HUES6 (cell line): ENCODE measurements at regions not wholly inside any gene's neighbourhood (a gene's known extent, or its start where the extent isn't known, plus 50 kb on each side); places are given as distances from the start of the nearest gene placed in this dataset.

Experiments used
- H3K27ac ChIP-seq: 2 replicates; pipeline ENCODE4 v1.7.0; 2013; ENCODE audit warnings: low read depth, mild to moderate bottlenecking, low read length, inconsistent platforms
- H3K27me3 ChIP-seq: 2 replicates; pipeline ENCODE4 v1.6.1; 2013; ENCODE audit warnings: low read length; ENCODE audit not compliant: control insufficient read depth, insufficient read depth
- H3K36me3 ChIP-seq: 2 replicates; pipeline ENCODE4 v1.6.1; 2013; ENCODE audit warnings: low read length; ENCODE audit not compliant: control insufficient read depth, insufficient read depth
- H3K4me1 ChIP-seq: 2 replicates; pipeline ENCODE4 v1.6.1; 2013; ENCODE audit warnings: low read length; ENCODE audit not compliant: control insufficient read depth, insufficient read depth
- H3K4me3 ChIP-seq: 2 replicates; pipeline ENCODE4 v1.5.1; 2013; ENCODE audit warnings: low read depth, low read length
- H3K9ac ChIP-seq: one replicate; pipeline ENCODE4 v1.6.1; 2013; ENCODE audit warnings: mild to moderate bottlenecking, low read length
- H3K9me3 ChIP-seq: 2 replicates; pipeline ENCODE4 v1.6.1; 2013; ENCODE audit warnings: low read depth, low read length; ENCODE audit not compliant: control insufficient read depth, insufficient read depth

DNA sequence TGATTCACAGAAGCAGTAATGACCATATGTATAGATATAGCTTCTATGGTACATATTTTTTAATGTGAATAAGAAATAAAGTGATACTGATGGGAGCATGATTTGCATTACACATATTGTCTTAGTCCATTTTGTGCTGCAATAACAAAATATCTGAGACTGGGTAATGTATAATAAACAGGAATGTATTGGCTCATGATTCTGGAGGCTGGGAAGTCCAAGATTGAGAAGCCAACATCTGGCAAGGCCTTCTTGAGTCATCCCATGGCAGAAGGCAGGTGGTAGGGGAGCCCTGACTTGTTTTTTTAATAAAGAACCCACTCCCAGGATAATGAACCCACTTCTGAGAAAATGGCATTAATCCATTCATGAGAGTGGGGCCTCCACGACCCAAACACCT lies 185.6 kb upstream of the RREB1 start:
- no peak overlapping the region for H3K27ac ChIP-seq
- no peaks in the 10 kb centered on the region for H3K27me3 ChIP-seq
- H3K9me3 ChIP-seq = 0 out of 2 replicates have a peak, but pooled peaks cover 3% of the 10 kb centered on the region
- H3K36me3 ChIP-seq = no peaks in the 10 kb centered on the region
- H3K9ac ChIP-seq = no peak overlapping the region
- no peaks in the 10 kb centered on the region for H3K4me1 ChIP-seq
- no peak overlapping the region for H3K4me3 ChIP-seq

DNA sequence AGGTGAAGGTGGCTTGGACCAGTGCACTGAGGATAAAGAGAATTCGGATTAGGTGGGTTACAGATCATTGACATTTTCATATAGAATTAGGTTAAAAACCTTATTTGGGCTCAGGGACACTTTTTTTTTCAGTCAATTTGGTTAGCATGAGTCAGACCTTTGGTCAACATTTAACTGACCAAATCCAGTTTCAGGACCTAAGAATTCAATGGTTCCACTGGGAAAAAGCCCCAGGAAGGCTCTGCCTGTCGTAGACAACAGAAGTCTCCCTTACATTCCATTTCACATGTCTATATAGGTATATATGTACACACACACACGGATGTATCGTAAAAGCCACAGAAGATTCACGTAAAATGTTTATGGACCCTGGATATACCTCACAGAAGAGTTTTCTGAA lies 184.2 kb upstream of the RREB1 start:
- Histone ChIP-seq H3K9ac (no peak overlapping the region), H3K9me3 (0 out of 2 replicates have a peak, but pooled peaks cover 3% of the 10 kb centered on the region), H3K36me3 (no peaks in the 10 kb centered on the region), H3K27ac (no peak overlapping the region), H3K4me1 (peaks cover 7% of the 10 kb centered on the region; the same call in 1 of the 2 replicates), H3K4me3 (no peak overlapping the region), H3K27me3 (no peaks in the 10 kb centered on the region)

DNA sequence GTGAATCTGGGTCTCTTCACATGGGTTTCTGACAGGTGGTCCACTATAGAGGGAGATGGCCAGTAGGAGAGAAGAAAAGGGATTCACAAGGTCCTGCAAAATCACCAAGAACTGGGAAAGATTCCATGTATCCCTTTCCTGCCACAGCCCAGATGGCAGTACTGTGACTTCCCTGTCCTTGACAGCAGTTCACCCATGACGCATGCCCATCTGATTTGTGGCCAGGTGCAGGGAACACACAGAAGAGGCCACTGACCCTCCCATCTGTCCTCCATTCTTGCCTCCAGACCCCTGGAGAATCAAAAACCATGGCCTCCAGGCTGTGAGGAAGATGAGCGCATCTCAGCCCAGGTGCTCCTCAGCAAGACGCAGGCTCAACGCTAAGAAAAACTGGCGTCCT lies 183.1 kb upstream of the RREB1 start:
- H3K9me3 ChIP-seq = 0 out of 2 replicates have a peak, but pooled peaks cover 3% of the 10 kb centered on the region
- no peaks in the 10 kb centered on the region for H3K36me3 ChIP-seq
- H3K27ac ChIP-seq = no peak overlapping the region
- no peaks in the 10 kb centered on the region for H3K27me3 ChIP-seq
- H3K4me3 ChIP-seq = no peak overlapping the region
- H3K4me1 ChIP-seq = peaks cover 7% of the 10 kb centered on the region; the same call in 1 of the 2 replicates
- H3K9ac ChIP-seq = no peak overlapping the region

DNA sequence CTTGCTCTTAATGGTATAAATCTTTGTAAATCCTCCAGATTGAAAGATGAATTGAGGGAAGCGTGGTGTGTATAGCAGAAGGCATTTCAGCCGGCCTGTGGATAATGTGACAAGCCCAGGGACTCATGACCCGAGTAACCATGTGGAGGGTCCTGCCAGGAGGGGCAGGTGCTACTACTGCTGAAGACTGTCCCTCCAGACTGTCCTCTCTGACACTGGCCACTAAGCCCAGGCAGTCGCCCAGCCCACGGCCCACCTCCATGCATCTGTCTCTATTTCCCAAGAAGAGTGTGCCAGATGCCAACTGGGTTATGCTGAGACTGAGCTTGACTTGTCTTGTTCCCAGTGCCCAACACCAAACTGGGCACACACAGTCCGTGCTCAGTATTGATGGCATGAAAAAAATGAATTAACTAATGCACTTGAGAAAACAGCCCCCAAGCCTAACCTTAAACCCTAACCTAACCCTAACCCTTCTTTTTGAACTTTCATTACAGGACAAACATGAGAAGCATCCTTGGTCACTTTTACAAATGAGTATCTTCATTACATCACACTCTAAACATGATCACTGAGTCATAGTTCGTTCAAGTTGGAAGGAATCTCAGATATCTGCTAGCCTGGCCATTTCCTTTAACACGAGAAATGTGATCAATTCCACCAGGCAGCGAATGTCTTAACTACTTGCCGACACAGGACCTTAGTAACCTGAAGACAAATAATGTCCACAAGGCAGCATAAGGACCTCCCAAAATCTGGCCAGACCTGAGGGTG lies 182.2 kb upstream of the RREB1 start:
- Histone ChIP-seq H3K9me3 (0 out of 2 replicates have a peak, but pooled peaks cover 3% of the 10 kb centered on the region), H3K27me3 (no peaks in the 10 kb centered on the region), H3K27ac (no peak overlapping the region), H3K36me3 (no peaks in the 10 kb centered on the region), H3K9ac (no peak overlapping the region), H3K4me1 (peaks cover 7% of the 10 kb centered on the region; the same call in 1 of the 2 replicates), H3K4me3 (no peak overlapping the region)

DNA sequence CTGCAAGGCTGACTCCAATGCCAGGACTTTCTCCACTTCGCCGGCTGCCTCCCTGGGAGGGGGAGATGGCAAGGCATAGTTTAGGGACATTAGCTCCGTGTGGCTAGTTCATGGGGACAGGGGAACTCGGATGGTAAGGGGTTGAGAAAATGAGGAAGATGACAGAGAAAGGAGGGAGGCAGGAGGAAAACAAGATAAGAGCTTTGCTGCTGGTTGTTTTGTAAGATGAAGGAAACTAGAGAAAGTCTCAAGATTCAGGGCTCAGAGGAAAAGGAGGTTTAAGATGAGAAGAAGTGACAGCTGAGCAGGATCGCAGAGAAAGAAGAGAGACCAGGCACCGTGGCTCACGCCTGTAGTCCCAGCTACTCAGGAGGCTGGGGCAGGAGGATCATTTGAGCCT lies 180.9 kb upstream of the RREB1 start:
- H3K27me3 ChIP-seq = no peaks in the 10 kb centered on the region
- peaks cover 7% of the 10 kb centered on the region; the same call in 1 of the 2 replicates for H3K4me1 ChIP-seq
- no peak overlapping the region for H3K4me3 ChIP-seq
- H3K36me3 ChIP-seq = no peaks in the 10 kb centered on the region
- H3K27ac ChIP-seq = no peak overlapping the region
- H3K9ac ChIP-seq = no peak overlapping the region
- H3K9me3 ChIP-seq = 0 out of 2 replicates have a peak, but pooled peaks cover 3% of the 10 kb centered on the region

DNA sequence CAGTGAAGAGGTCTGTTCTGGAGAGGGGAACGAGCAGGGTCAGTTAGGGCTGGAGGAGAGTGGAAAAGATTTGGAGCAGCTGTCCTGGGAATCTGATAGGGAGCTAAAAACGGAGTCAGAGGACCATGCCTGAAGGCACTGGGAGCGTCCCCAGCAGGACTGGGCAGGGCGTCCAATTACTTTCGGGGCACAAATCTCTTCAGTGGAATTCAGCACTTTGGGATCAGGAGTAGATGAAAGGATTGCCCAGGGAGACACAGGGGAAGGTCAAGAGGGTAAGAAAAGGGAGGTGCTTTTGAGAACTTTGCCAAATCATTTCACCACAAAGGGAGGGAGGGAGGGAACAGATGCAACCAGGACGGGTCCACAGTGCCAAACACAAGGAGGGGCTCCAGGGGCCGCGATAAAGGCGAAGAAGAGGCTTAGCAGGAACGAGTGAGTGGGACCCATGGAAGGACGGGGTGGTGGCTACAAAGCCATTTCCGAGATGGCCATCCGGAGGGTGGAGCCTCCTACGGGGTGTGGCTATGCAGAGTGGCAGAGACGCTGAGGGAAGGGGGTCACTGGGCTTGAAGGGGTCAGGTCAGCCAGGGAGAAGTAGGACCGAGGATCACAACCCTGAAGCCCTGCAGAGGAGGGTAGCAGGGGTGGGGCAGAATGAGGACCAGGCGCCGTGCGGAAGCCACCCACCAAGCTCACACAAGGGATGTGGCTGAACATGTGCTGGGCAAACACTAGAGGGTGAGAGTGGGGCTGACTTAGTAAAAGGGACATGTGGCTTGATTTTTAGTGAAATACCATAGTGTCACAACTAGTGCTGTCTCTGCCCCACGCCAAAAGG lies 180.0 kb upstream of the RREB1 start:
- no peak overlapping the region for H3K27ac ChIP-seq

DNA sequence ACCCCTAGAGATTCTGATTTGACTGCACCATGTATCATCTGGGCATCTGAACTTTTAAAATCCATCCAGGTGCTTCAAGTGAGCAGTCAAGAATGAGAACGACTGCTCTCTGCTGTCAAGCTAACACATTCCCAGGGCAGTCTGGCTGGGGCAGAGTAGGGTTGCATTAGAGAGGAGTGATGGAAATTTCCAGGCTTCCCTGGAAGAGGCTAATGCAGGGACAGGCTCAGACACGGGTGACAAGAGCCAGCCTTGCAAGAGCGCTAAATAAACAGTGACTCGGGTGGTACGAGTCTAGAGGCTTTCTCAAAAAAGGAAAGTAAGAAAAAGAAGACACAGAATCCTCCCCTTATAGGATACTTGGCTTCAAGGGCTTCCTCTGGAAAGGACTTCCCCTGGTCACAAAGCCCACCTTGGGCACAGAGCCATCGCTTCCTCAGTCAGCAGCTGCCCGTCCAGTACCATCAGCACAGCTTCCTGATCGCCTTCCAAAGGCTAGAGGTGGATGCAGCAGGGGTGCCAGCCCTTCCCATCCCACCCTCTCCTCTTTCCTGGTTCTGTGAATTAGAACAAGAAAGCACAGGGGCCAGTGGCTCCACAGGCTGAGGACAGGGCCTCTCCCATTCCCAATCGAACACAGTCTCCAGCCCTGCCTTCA lies 177.4 kb upstream of the RREB1 start:
- Histone ChIP-seq H3K27me3 (no peaks in the 10 kb centered on the region), H3K27ac (no peak overlapping the region), H3K4me3 (no peak overlapping the region), H3K9ac (no peak overlapping the region), H3K36me3 (no peaks in the 10 kb centered on the region), H3K9me3 (no peaks in the 10 kb centered on the region), H3K4me1 (peaks cover 7% of the 10 kb centered on the region; the same call in 1 of the 2 replicates)

More for the DNA sequence above, 180.0 kb upstream of the RREB1 start:
- no peak overlapping the region for H3K4me3 ChIP-seq
- no peaks in the 10 kb centered on the region for H3K9me3 ChIP-seq
- no peak overlapping the region for H3K9ac ChIP-seq
- peaks cover 7% of the 10 kb centered on the region; the same call in 1 of the 2 replicates for H3K4me1 ChIP-seq
- no peaks in the 10 kb centered on the region for H3K27me3 ChIP-seq
- no peaks in the 10 kb centered on the region for H3K36me3 ChIP-seq

DNA sequence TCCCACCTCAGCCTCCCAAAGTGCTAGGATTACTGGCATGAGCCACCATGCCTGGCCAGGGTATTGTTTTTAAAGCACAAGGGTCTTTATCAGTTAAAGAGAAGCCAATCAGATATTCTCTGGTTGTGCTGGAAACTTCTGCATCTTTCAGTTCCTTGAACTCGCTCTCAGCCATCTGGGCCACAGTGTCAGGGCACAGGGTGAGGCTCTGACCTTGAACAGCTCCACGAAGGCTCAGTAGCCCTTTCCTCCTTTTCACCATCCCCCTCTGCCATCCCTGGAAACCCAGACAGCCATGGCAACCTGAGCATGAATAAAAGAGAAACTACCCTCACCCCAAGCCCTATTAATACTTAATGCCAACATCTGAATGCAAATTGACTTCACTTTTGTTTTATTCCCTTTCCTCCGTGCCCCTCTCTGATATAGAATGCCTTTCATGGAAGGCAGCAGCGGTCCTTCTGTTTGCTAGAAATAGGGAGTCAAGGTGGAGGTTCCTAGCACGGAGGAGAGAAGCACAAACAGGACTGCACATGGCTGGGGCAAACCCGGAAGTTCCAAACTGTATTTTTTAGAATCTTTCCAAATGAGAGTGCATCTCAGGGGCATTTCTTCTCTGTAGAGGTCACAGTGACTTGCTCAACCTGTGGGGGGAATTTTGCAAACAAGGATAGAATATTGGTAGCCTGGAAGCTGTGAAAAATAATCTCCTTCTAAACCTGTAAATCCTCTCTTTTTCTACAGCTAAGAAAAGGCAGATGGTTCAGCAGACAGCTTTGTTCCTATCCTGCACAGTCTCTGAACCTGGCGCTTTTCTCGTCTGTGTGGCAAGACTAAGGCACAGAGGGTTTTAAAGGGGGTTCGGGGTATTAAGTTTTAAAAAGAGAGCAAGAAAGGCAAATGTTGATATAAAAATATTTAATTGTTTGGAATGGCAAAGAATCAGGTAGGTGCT lies 176.4 kb upstream of the RREB1 start:
- no peak overlapping the region for H3K27ac ChIP-seq
- no peaks in the 10 kb centered on the region for H3K36me3 ChIP-seq
- H3K4me3 ChIP-seq = no peak overlapping the region
- peaks cover 7% of the 10 kb centered on the region; the same call in 1 of the 2 replicates for H3K4me1 ChIP-seq
- H3K9me3 ChIP-seq = no peaks in the 10 kb centered on the region
- no peak overlapping the region for H3K9ac ChIP-seq
- no peaks in the 10 kb centered on the region for H3K27me3 ChIP-seq

DNA sequence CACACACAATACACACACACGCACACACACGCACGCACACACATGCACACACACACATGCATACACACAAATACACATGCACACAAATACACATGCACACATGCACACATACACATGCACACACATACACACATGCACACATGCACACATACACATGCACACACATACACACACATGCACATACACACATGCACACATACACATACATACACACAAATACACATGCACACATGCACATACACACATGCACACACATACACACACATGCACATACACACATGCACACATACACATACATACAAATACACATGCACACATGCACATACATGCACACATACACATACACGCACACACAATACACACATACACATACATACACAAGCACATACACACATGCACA lies 175.4 kb upstream of the RREB1 start:
- Histone ChIP-seq H3K36me3 (no peaks in the 10 kb centered on the region), H3K9ac (no peak overlapping the region)

DNA sequence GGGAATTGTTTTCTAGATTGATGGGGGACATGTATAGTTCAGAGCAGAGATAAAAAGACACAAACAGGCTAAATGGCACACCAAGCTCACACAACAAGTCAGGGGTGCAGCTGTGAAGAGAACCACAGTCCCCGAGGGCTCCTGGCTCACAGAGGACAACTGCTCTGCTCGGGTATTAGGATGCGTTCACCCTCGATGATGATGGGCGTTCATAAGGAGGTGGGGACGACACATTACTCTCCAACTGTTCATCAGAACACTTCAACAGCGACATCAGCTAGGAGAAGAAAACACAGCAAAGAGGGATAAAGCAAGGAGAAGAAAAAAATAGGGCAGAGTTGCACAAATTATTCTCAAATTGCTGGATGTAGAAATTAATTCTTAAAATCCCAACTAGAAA lies 174.8 kb upstream of the RREB1 start:
- Histone ChIP-seq H3K4me3 (no peak overlapping the region), H3K36me3 (no peaks in the 10 kb centered on the region), H3K27ac (no peak overlapping the region), H3K4me1 (0 out of 2 replicates have a peak, but pooled peaks cover 1% of the 10 kb centered on the region), H3K9me3 (no peaks in the 10 kb centered on the region), H3K27me3 (no peaks in the 10 kb centered on the region), H3K9ac (no peak overlapping the region)

More for the DNA sequence above, 175.4 kb upstream of the RREB1 start:
- H3K27ac ChIP-seq = no peak overlapping the region
- peaks cover 6% of the 10 kb centered on the region; the same call in 1 of the 2 replicates for H3K4me1 ChIP-seq
- H3K4me3 ChIP-seq = no peak overlapping the region
- H3K27me3 ChIP-seq = no peaks in the 10 kb centered on the region
- H3K9me3 ChIP-seq = no peaks in the 10 kb centered on the region
